Liver (tissue), 7 donors: ENCODE measurements at regions not wholly inside any gene's neighbourhood (a gene's known extent, or its start where the extent isn't known, plus 50 kb on each side); places are given as distances from the start of the nearest gene placed in this dataset.

Experiments used
- DNase-seq: peaks from one replicate; pipeline ENCODE4 v3.0.0-alpha.2; 2017; ENCODE audit warnings: low spot score
- H3K27ac ChIP-seq, 2 donors: one replicate each; pipeline ENCODE4 v1.7.0; 2013; ENCODE audit warnings: inconsistent platforms in 2 of 2, low read length in 2 of 2, control low read depth in 1 of 2, low read depth in 1 of 2, mild to moderate bottlenecking in 1 of 2
- H3K27me3 ChIP-seq, 4 donors: one replicate each; pipeline versions ENCODE4 v1.6.1 to v1.7.0; 2013; ENCODE audit warnings: low read length in 3 of 4, inconsistent platforms in 1 of 4, mild to moderate bottlenecking in 1 of 4, moderate library complexity in 1 of 4; ENCODE audit not compliant: control insufficient read depth in 4 of 4, insufficient read depth in 4 of 4
- H3K36me3 ChIP-seq, 4 donors: one replicate each; pipeline versions ENCODE4 v1.6.1 to v1.7.0; 2013; ENCODE audit warnings: low read length in 3 of 4, mild to moderate bottlenecking in 3 of 4, low read depth in 1 of 4, moderate library complexity in 1 of 4; ENCODE audit not compliant: control insufficient read depth in 4 of 4, insufficient read depth in 3 of 4
- H3K4me1 ChIP-seq, 4 donors: one replicate each; pipeline versions ENCODE4 v1.6.1 to v1.7.0; 2013; ENCODE audit warnings: low read length in 3 of 4, mild to moderate bottlenecking in 3 of 4, moderate library complexity in 1 of 4; ENCODE audit not compliant: control insufficient read depth in 4 of 4, insufficient read depth in 4 of 4
- H3K4me3 ChIP-seq, 3 donors: one replicate each; pipeline versions ENCODE4 v1.6.1 to v1.7.0; 2013; ENCODE audit warnings: low read length in 3 of 3, control low read depth in 1 of 3, low read depth in 1 of 3, mild to moderate bottlenecking in 1 of 3
- H3K9ac ChIP-seq, 2 donors: one replicate each; pipeline ENCODE4 v1.7.0; 2013; ENCODE audit warnings: low read length in 2 of 2, mild to moderate bottlenecking in 2 of 2, moderate library complexity in 2 of 2, control low read depth in 1 of 2, low read depth in 1 of 2
- H3K9me3 ChIP-seq, 4 donors: one replicate each; pipeline versions ENCODE4 v1.6.1 to v1.7.0; 2013; ENCODE audit warnings: low read length in 3 of 4; ENCODE audit not compliant: control insufficient read depth in 4 of 4
- ATF3 ChIP-seq: IDR thresholded peaks from 2 replicates; pipeline ENCODE4 v1.6.1; 2016; ENCODE audit warnings: antibody characterized with exemption
- EGR1 ChIP-seq, 2 donors: IDR thresholded peaks; 2 replicates each; pipeline ENCODE4 v1.6.1; 2016 to 2018; ENCODE audit warnings: antibody characterized with exemption in 2 of 2, low read depth in 2 of 2
- FOXA2 ChIP-seq: IDR thresholded peaks from 2 replicates; pipeline ENCODE4 v1.6.1; 2016; ENCODE audit warnings: antibody characterized with exemption
- HNF4A ChIP-seq, 2 donors: conservative IDR thresholded peaks; 2 replicates each; pipeline ENCODE4 v1.6.1; 2016; ENCODE audit warnings: antibody characterized with exemption in 2 of 2, mild to moderate bottlenecking in 2 of 2
- HNF4G ChIP-seq: IDR thresholded peaks from 2 replicates; pipeline ENCODE4 v1.6.1; 2016; ENCODE audit warnings: antibody characterized with exemption
- NR2F2 ChIP-seq: IDR thresholded peaks from 2 replicates; pipeline ENCODE4 v1.6.1; 2016; ENCODE audit warnings: antibody characterized with exemption
- RAD21 ChIP-seq, 2 donors: IDR thresholded peaks; 2 replicates each; pipeline ENCODE4 v1.6.1; 2016; ENCODE audit warnings: antibody characterized with exemption in 2 of 2, mild to moderate bottlenecking in 2 of 2
- REST ChIP-seq: IDR thresholded peaks from 2 replicates; pipeline ENCODE4 v1.6.1; 2016; ENCODE audit warnings: antibody characterized with exemption, mild to moderate bottlenecking
- RXRA ChIP-seq, 2 donors: IDR thresholded peaks; 2 replicates each; pipeline ENCODE4 v1.6.1; 2017 to 2018; ENCODE audit warnings: antibody characterized with exemption in 2 of 2, mild to moderate bottlenecking in 1 of 2
- SP1 ChIP-seq: IDR thresholded peaks from 2 replicates; pipeline ENCODE4 v1.6.1; 2018; ENCODE audit warnings: antibody characterized with exemption, mild to moderate bottlenecking
- YY1 ChIP-seq: IDR thresholded peaks from 2 replicates; pipeline ENCODE4 v1.6.1; 2016; ENCODE audit warnings: antibody characterized with exemption, mild to moderate bottlenecking
- WGBS: extraction: QIAGEN DNeasy Blood & Tissue Kit; methylation state at CpG from one replicate; pipeline ENCODE4 v1.1.7; 2013; 5-methylcytosine and 5-hydroxymethylcytosine counted together
- TF ChIP-seq, protein P1 (sequence below): IDR thresholded peaks from 2 replicates; pipeline ENCODE4 v1.6.1; 2016; ENCODE audit warnings: antibody characterized with exemption
- donor health status: healthy.
- donor health status: healthy.
- donor health status: healthy.
- donor health status: healthy.

GRCh38 chr11:22923561-22923960 is 63.3 kb upstream of the CCDC179 start:
- H3K36me3 ChIP-seq: no peaks in the 10 kb centered on the region
- no peaks in the 10 kb centered on the region for H3K9me3 ChIP-seq
- no peak for DNase-seq
- H3K4me1 ChIP-seq: no peaks in the 10 kb centered on the region
- no peak overlapping the region for H3K27ac ChIP-seq
- TF ChIP-seq RAD21 (IDR thresholded peaks at IDR 0.05): no peak
- TF ChIP-seq EGR1 (IDR thresholded peaks at IDR 0.05; ENCODE audit: low read depth in 2 of 2): no peak
- TF ChIP-seq RXRA (IDR thresholded peaks at IDR 0.05): no peak
- no peak for TF ChIP-seq HNF4A (conservative IDR thresholded peaks at IDR 0.05)
- no peak for TF ChIP-seq REST
- no peak for TF ChIP-seq SP1
- no peak overlapping the region for H3K4me3 ChIP-seq
- no peak overlapping the region for H3K9ac ChIP-seq
- 97% methylated on average over 1 of the region's 1 CpG for WGBS
- H3K27me3 ChIP-seq: no peaks in the 10 kb centered on the region

DNA sequence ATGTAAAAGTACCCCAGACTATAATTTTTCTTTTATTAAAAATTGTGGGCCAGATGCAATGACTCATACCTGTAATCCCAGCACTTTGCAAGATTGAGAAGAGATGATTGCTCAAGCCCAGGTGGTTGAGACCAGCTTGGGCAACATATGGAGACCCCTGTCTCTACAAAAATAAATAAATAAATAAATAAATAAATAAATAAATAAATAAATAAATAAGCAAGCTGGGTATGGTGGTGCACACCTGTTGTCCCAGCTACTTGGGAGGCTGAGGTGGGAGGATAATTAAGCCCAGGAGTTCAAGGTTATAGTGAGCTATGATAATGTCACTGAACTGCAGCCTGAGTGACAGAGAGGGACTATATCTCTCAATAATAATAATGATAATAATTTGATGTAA is 66.1 kb upstream of the CCDC179 start:
- no peaks in the 10 kb centered on the region for H3K36me3 ChIP-seq
- H3K9me3 ChIP-seq: no peaks in the 10 kb centered on the region
- H3K9ac ChIP-seq: no peak overlapping the region
- TF ChIP-seq YY1: no peak
- no peak for TF ChIP-seq ATF3
- TF ChIP-seq, protein P1, sequence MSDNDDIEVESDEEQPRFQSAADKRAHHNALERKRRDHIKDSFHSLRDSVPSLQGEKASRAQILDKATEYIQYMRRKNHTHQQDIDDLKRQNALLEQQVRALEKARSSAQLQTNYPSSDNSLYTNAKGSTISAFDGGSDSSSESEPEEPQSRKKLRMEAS: no peak
- no peak for TF ChIP-seq HNF4G
- no peak for TF ChIP-seq EGR1 (IDR thresholded peaks at IDR 0.05; ENCODE audit: low read depth in 2 of 2)
- no peak for TF ChIP-seq NR2F2
- no peaks in the 10 kb centered on the region for H3K27me3 ChIP-seq
- DNase-seq: no peak
- no peak overlapping the region for H3K4me3 ChIP-seq
- no peaks in the 10 kb centered on the region for H3K4me1 ChIP-seq
- H3K27ac ChIP-seq: no peak overlapping the region

GRCh38 chr11:22927793-22928192 is 67.5 kb upstream of the CCDC179 start:
- no peak overlapping the region for H3K4me3 ChIP-seq
- no peak overlapping the region for H3K27ac ChIP-seq
- H3K9ac ChIP-seq: no peak overlapping the region
- no peaks in the 10 kb centered on the region for H3K4me1 ChIP-seq
- no peaks in the 10 kb centered on the region for H3K27me3 ChIP-seq
- peak; percentile 15 for TF ChIP-seq FOXA2
- TF ChIP-seq, protein P1: no peak
- no peak for TF ChIP-seq NR2F2
- no peak for TF ChIP-seq SP1
- TF ChIP-seq RXRA (IDR thresholded peaks at IDR 0.05): no peak
- WGBS: 55% methylated on average over 2 of the region's 2 CpGs
- no peak for DNase-seq
- no peaks in the 10 kb centered on the region for H3K9me3 ChIP-seq
- H3K36me3 ChIP-seq: no peaks in the 10 kb centered on the region
